ENCODE measurements at regions not wholly inside any gene's neighbourhood (a gene's known extent, or its start where the extent isn't known, plus 50 kb on each side); places are given as distances from the start of the nearest gene placed in this dataset.

DNA sequence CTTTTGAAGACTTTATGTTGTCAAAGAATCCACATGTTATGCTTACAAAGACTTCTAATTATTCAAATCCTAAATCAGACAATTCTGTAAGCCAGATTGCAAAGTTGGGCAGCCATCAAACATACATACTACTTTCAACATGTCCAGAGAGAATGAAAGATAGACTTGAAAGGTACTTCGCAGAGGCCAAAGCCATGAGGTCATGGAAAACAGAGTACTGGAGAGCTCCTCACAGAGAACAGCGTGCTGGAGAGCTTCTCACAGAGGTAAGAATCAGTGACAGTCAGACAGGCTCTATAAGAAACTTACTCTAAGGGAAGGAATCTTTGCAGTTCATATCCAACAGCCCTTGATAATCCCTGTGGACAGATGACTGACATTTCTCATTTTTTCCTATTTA, 400.2 kb downstream of the GJA1 start:
- intact Hi-C loops (cut with DNase I; ENCODE audit: low total_unique reads) = no loop called here
- Histone ChIP-seq H3K9me3 (no peaks in the 10 kb centered on the region), H3K27ac (no peak overlapping the region), H3K36me3 (no peaks in the 10 kb centered on the region), H3K27me3 (no peaks in the 10 kb centered on the region), H3K4me3 (no peak overlapping the region), H3K4me1 (no peaks in the 10 kb centered on the region)
- DNase-seq = no peak
- TF ChIP-seq, protein P1, sequence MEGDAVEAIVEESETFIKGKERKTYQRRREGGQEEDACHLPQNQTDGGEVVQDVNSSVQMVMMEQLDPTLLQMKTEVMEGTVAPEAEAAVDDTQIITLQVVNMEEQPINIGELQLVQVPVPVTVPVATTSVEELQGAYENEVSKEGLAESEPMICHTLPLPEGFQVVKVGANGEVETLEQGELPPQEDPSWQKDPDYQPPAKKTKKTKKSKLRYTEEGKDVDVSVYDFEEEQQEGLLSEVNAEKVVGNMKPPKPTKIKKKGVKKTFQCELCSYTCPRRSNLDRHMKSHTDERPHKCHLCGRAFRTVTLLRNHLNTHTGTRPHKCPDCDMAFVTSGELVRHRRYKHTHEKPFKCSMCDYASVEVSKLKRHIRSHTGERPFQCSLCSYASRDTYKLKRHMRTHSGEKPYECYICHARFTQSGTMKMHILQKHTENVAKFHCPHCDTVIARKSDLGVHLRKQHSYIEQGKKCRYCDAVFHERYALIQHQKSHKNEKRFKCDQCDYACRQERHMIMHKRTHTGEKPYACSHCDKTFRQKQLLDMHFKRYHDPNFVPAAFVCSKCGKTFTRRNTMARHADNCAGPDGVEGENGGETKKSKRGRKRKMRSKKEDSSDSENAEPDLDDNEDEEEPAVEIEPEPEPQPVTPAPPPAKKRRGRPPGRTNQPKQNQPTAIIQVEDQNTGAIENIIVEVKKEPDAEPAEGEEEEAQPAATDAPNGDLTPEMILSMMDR (IDR thresholded peaks at IDR 0.05) = no peak
- TF ChIP-seq EP300 (IDR thresholded peaks at IDR 0.05; ENCODE audit: low read depth) (no peak), POLR2A (IDR thresholded peaks at IDR 0.05) (no peak), POLR2AphosphoS5 (IDR thresholded peaks at IDR 0.05) (no peak)
- in situ Hi-C loops (cut with MboI; ENCODE audit: low pct_ligation_motif_present in 1 of 4, low pct_unique_long_range_greater_than_20kb in 1 of 4, low sequenced_read_pairs in 3 of 4) = no loop called here
- WGBS, 2 donors (ENCODE audit: low coverage in 1 of 2) = 71% methylated on average over 2 of the region's 2 CpGs; no CpG with 5 or more reads in 1 of the 2 donors

DNA sequence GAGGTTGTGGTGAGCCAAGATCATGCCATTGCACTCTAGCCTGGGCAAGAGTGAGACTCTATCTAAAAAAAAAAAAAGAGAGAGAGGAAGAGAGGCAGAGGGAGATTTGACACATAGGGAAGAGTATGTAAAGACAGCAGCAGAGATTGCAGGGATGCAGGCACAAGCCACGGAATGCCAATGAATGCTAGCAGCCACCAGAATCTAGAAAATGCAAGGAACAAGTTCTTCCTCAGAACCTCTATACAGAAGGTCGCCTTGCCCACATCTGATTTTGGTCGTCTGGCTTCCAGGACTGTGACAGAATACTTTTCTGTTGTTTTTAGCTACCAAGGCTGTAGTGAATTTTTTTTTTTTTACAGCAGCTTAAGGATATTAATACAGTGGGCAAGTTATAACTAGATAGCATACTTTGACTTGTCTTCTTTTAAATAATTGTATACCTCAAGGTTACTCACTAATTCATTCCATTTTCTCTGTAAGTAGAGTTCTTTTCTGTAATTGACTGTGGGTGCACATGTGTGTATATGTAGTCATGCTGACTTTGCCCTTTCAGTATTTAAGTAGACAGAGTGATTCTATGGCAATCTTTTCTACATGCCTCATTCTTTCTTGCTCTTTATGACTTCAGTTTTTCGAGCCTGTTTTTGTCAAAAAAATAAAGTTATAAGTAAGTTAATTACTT, 402.2 kb downstream of the GJA1 start:
- in situ Hi-C loops (cut with MboI; ENCODE audit: low pct_ligation_motif_present in 1 of 4, low pct_unique_long_range_greater_than_20kb in 1 of 4, low sequenced_read_pairs in 3 of 4) = no loop called here
- no peak overlapping the region for H3K27ac ChIP-seq
- no peak for TF ChIP-seq EP300 (IDR thresholded peaks at IDR 0.05; ENCODE audit: low read depth)
- TF ChIP-seq POLR2A (IDR thresholded peaks at IDR 0.05) = no peak
- no peak for TF ChIP-seq POLR2AphosphoS5 (IDR thresholded peaks at IDR 0.05)
- TF ChIP-seq, protein P1 (IDR thresholded peaks at IDR 0.05) = no peak
- no peaks in the 10 kb centered on the region for H3K27me3 ChIP-seq
- no peak overlapping the region for H3K4me3 ChIP-seq
- no peaks in the 10 kb centered on the region for H3K4me1 ChIP-seq
- H3K9me3 ChIP-seq = no peaks in the 10 kb centered on the region
- DNase-seq = no peak
- intact Hi-C loops (cut with DNase I; ENCODE audit: low total_unique reads) = no loop called here
- no peaks in the 10 kb centered on the region for H3K36me3 ChIP-seq
- WGBS, 2 donors (ENCODE audit: low coverage in 1 of 2) = 72 to 78% methylated on average over 3 to 4 of the region's 4 CpGs

DNA sequence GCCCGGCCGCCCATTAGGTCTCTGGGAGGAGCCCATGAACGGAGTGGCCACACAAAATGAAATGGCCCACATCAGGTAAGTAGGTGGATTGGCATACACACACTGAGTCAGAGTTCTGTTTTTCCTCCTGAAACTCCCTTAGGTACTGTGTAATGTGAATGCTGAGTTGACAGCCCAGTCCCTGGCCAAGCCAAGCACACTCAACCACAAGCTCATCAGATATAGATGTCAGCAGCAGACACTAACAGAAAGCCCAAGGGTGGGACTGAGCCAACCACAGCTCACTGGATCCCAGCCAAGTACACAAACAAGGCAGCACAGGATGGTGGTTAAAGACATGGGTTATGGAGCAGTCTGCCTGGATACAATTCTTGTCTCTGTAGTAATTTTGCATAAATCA, 403.4 kb downstream of the GJA1 start:
- no peaks in the 10 kb centered on the region for H3K27me3 ChIP-seq
- no peaks in the 10 kb centered on the region for H3K9me3 ChIP-seq
- no peaks in the 10 kb centered on the region for H3K4me1 ChIP-seq
- in situ Hi-C loops (cut with MboI; ENCODE audit: low pct_ligation_motif_present in 1 of 4, low pct_unique_long_range_greater_than_20kb in 1 of 4, low sequenced_read_pairs in 3 of 4) (no loop called here), intact Hi-C loops (cut with DNase I; ENCODE audit: low total_unique reads) (no loop called here)
- DNase-seq = no peak
- 90% methylated on average over 3 of the region's 3 CpGs; no CpG with 5 or more reads in 1 of the 2 donors for WGBS, 2 donors (ENCODE audit: low coverage in 1 of 2)
- H3K27ac ChIP-seq = no peak overlapping the region
- TF ChIP-seq POLR2AphosphoS5 (IDR thresholded peaks at IDR 0.05) = no peak
- no peak for TF ChIP-seq POLR2A (IDR thresholded peaks at IDR 0.05)
- TF ChIP-seq, protein P1 (IDR thresholded peaks at IDR 0.05) = no peak
- no peak for TF ChIP-seq EP300 (IDR thresholded peaks at IDR 0.05; ENCODE audit: low read depth)
- no peak overlapping the region for H3K4me3 ChIP-seq
- H3K36me3 ChIP-seq = no peaks in the 10 kb centered on the region

DNA sequence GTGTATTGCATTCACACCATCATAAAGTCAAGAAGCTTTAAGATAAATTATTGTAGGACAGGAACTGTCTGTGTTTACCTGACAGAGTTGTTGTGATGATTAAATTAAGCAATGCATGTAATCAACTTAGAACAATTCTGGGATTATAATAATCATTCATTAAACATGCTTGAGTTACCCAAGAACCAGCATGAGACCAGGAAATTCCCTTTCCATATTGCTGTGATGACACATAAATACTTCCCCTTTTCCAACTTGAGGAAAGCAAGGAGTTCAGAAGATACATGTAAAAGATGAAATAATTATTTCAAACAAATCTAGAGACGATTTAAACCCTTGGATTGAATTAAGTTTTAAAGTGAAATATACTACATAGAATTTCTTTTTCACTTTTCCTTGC, 404.4 kb downstream of the GJA1 start:
- Histone ChIP-seq H3K9me3 (no peaks in the 10 kb centered on the region), H3K27ac (no peak overlapping the region), H3K4me1 (no peaks in the 10 kb centered on the region), H3K27me3 (no peaks in the 10 kb centered on the region), H3K4me3 (no peak overlapping the region), H3K36me3 (no peaks in the 10 kb centered on the region)
- DNase-seq = no peak
- WGBS, 2 donors (ENCODE audit: low coverage in 1 of 2) = 33 to 61% methylated on average over 1 of the region's 1 CpG
- TF ChIP-seq EP300 (IDR thresholded peaks at IDR 0.05; ENCODE audit: low read depth) (no peak), POLR2AphosphoS5 (IDR thresholded peaks at IDR 0.05) (no peak), POLR2A (IDR thresholded peaks at IDR 0.05) (no peak)
- TF ChIP-seq, protein P1 (IDR thresholded peaks at IDR 0.05) = no peak
- intact Hi-C loops (cut with DNase I; ENCODE audit: low total_unique reads) (no loop called here), in situ Hi-C loops (cut with MboI; ENCODE audit: low pct_ligation_motif_present in 1 of 4, low pct_unique_long_range_greater_than_20kb in 1 of 4, low sequenced_read_pairs in 3 of 4) (no loop called here)

Data from transverse colon (tissue), 4 donors.